ENCODE measurements at regions not wholly inside any gene's neighbourhood (a gene's known extent, or its start where the extent isn't known, plus 50 kb on each side); places are given as distances from the start of the nearest gene placed in this dataset.

DNA sequence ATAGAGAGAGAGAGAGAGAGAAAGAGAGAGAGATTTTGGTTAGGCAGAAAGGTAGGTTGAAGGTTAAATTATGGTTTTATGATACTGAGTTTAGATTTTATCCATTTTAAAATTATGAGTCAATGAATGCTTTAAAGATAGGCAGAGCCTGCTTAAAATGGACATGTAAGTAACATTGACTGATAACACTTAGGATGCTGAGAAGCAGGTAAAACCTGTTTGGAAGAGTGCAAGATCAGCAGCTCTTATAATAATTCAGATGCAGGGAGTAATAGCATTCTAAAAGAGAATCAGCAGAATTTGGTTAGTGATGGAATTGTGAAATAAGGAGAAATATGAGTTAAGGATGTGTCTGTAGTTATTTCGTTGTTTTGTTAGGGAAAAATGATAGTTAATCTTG lies 446.6 kb downstream of the PLA2G4A start:
- no peak for ATAC-seq (ENCODE audit: insufficient read depth, low FRiP score)
- no peak for DNase-seq
- TF ChIP-seq, protein P1, sequence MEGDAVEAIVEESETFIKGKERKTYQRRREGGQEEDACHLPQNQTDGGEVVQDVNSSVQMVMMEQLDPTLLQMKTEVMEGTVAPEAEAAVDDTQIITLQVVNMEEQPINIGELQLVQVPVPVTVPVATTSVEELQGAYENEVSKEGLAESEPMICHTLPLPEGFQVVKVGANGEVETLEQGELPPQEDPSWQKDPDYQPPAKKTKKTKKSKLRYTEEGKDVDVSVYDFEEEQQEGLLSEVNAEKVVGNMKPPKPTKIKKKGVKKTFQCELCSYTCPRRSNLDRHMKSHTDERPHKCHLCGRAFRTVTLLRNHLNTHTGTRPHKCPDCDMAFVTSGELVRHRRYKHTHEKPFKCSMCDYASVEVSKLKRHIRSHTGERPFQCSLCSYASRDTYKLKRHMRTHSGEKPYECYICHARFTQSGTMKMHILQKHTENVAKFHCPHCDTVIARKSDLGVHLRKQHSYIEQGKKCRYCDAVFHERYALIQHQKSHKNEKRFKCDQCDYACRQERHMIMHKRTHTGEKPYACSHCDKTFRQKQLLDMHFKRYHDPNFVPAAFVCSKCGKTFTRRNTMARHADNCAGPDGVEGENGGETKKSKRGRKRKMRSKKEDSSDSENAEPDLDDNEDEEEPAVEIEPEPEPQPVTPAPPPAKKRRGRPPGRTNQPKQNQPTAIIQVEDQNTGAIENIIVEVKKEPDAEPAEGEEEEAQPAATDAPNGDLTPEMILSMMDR (IDR thresholded peaks at IDR 0.05; ENCODE audit: control extremely low read depth, extremely low read depth): no peak
- no peaks in the 10 kb centered on the region for H3K4me1 ChIP-seq (ENCODE audit: control insufficient read depth in 5 of 5, insufficient read depth in 5 of 5, low read length in 5 of 5)
- WGBS, 2 donors: 80 to 89% methylated on average over 1 of the region's 1 CpG
- H3K9me3 ChIP-seq (ENCODE audit: control insufficient read depth in 4 of 4, insufficient read depth in 3 of 4, low read length in 3 of 4): no peaks in the 10 kb centered on the region
- no peak overlapping the region for H3K27ac ChIP-seq (ENCODE audit: low read depth in 1 of 2, low read length in 1 of 2)
- H3K9ac ChIP-seq (ENCODE audit: insufficient read depth in 1 of 2, low read length in 2 of 2): no peak overlapping the region
- no peaks in the 10 kb centered on the region for H3K27me3 ChIP-seq (ENCODE audit: control insufficient read depth in 3 of 3, insufficient read depth in 3 of 3, low read length in 2 of 3)
- H3K4me3 ChIP-seq: no peak overlapping the region
- H3K36me3 ChIP-seq (ENCODE audit: control insufficient read depth in 4 of 4, insufficient read depth in 4 of 4, low read length in 4 of 4): no peaks in the 10 kb centered on the region

DNA sequence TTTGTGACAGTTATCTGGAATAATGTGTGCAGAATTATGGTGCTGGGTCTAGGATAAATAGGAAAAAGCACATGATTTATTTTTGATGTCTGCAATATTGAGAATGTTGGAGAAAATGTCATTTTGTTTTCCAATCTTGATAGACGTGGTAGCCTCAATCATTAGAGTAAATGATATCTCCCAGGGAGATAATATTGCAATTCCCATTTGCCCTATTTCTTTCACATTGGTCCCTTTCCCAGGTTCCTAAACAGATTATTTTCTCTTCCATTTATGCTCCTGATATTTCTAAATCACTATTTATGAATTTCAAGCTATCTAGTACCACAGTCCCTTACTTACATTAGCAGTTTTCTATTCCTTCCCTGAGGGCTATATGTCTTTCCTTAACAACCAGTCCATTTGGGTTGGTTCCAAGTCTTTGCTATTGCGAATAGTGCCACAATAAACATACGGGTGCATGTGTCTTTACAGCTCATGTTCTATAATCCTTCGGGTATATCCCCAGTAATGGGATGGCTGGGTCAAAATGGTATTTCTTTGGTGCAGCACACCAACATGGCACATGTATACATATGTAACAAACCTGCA lies 447.3 kb downstream of the PLA2G4A start:
- Histone ChIP-seq H3K36me3 (ENCODE audit: control insufficient read depth in 4 of 4, insufficient read depth in 4 of 4, low read length in 4 of 4) (no peaks in the 10 kb centered on the region), H3K4me1 (ENCODE audit: control insufficient read depth in 5 of 5, insufficient read depth in 5 of 5, low read length in 5 of 5) (no peaks in the 10 kb centered on the region), H3K9me3 (ENCODE audit: control insufficient read depth in 4 of 4, insufficient read depth in 3 of 4, low read length in 3 of 4) (no peaks in the 10 kb centered on the region), H3K4me3 (no peak overlapping the region), H3K27me3 (ENCODE audit: control insufficient read depth in 3 of 3, insufficient read depth in 3 of 3, low read length in 2 of 3) (no peaks in the 10 kb centered on the region), H3K27ac (ENCODE audit: low read depth in 1 of 2, low read length in 1 of 2) (no peak overlapping the region), H3K9ac (ENCODE audit: insufficient read depth in 1 of 2, low read length in 2 of 2) (no peak overlapping the region)
- ATAC-seq (ENCODE audit: insufficient read depth, low FRiP score) (no peak), DNase-seq (peak in 2 of 3 donors; percentile 12 to 27)
- 63 to 65% methylated on average over 4 of the region's 4 CpGs for WGBS, 2 donors
- TF ChIP-seq, protein P1 (IDR thresholded peaks at IDR 0.05; ENCODE audit: control extremely low read depth, extremely low read depth): no peak

DNA sequence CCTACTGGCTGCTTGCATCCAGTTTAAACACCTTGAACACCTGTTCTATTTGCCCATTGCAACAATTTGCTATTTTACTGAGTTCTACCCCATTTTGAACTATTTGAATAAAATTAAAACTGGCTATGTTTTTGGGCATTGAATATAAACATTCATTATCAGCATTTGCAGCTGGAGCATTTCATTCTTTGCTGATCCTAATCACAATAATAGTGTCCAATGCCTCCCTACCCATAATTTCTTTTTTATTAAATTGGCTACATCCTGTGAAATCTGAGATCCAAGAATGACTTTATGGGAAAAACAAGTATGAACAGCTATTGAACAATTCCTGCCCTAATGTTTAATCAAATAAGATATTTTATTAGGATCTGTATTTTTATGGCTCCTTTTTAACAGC lies 447.9 kb downstream of the PLA2G4A start:
- no peaks in the 10 kb centered on the region for H3K4me1 ChIP-seq (ENCODE audit: control insufficient read depth in 5 of 5, insufficient read depth in 5 of 5, low read length in 5 of 5)
- no peak for ATAC-seq (ENCODE audit: insufficient read depth, low FRiP score)

More for the DNA sequence above, 447.9 kb downstream of the PLA2G4A start:
- Histone ChIP-seq H3K27ac (ENCODE audit: low read depth in 1 of 2, low read length in 1 of 2) (no peak overlapping the region), H3K9me3 (ENCODE audit: control insufficient read depth in 4 of 4, insufficient read depth in 3 of 4, low read length in 3 of 4) (no peaks in the 10 kb centered on the region), H3K27me3 (ENCODE audit: control insufficient read depth in 3 of 3, insufficient read depth in 3 of 3, low read length in 2 of 3) (no peaks in the 10 kb centered on the region), H3K36me3 (ENCODE audit: control insufficient read depth in 4 of 4, insufficient read depth in 4 of 4, low read length in 4 of 4) (no peaks in the 10 kb centered on the region), H3K9ac (ENCODE audit: insufficient read depth in 1 of 2, low read length in 2 of 2) (no peak overlapping the region), H3K4me3 (no peak overlapping the region)
- TF ChIP-seq, protein P1 (IDR thresholded peaks at IDR 0.05; ENCODE audit: control extremely low read depth, extremely low read depth): no peak
- no peak for DNase-seq
